HepG2 (cell line): ENCODE measurements at regions not wholly inside any gene's neighbourhood (a gene's known extent, or its start where the extent isn't known, plus 50 kb on each side); places are given as distances from the start of the nearest gene placed in this dataset.

Experiments
- ATAC-seq: fragments of 200-7000 bp; cut with Tn5 transposase; 3 replicates; pipeline ENCODE4 v1.9.1; 2020; ENCODE audit warnings: mild to moderate bottlenecking, moderate library complexity
- BruUV-seq: library from RNA; stranded (reverse); fragments of 400-500 nt; replicated peaks from 2 replicates; lab custom pipeline; 2021; lab: Mats Ljungman, UMichigan
- CTCF ChIA-PET: fragments of 300-600 bp; formaldehyde crosslinking; extraction: SDS; loops from one replicate; lab custom pipeline; 2021; ENCODE audit warnings: low total read pairs, inconsistent platforms, low intra/inter-chr PET ratio; lab: Yijun Ruan, JAX
- POLR2A ChIA-PET: fragments of 350-600 bp; sonication (Branson Sonifier 250); formaldehyde crosslinking; loops from one replicate; lab custom pipeline; 2020; ENCODE audit warnings: antibody characterized with exemption, inconsistent platforms; lab: Yijun Ruan, JAX
- DNase-seq: peaks from one replicate; pipeline ENCODE4 v3.0.0-alpha.2; 2015; ENCODE audit warnings: low spot score
- FAIRE-seq: peaks from 3 replicates; lab custom pipeline; 2011; peaks lifted over from hg19 to GRCh38; lab: Jason Lieb, UNC
- H2AFZ ChIP-seq: one replicate; pipeline ENCODE4 v1.6.1; 2011; ENCODE audit warnings: low read length, inconsistent platforms
- H3K27ac ChIP-seq: fragments of 300-600 bp; 3 replicates; pipeline ENCODE4 v1.8.0; 2011; ENCODE audit warnings: mixed run types, mild to moderate bottlenecking, mixed read lengths, low read length, inconsistent platforms; ENCODE audit not compliant: insufficient read depth; ENCODE audit errors: extremely low read length
- H3K27me3 ChIP-seq, 2 experiments: fragments of 200-600 bp in 1 of 2; 2 replicates in 1 of 2; 3 replicates in 1 of 2; pipeline versions ENCODE4 v1.6.0 to v1.8.0; 2011; ENCODE audit warnings: low read length in 2 of 2, mild to moderate bottlenecking in 2 of 2, moderate library complexity in 2 of 2, inconsistent platforms in 1 of 2; ENCODE audit not compliant: insufficient read depth in 2 of 2, control insufficient read depth in 1 of 2
- H3K36me3 ChIP-seq, 2 experiments: fragments of 200-600 bp in 1 of 2; replicated peaks in 1 of 2; 2 replicates in 1 of 2; 3 replicates in 1 of 2; pipeline versions ENCODE4 v1.5.1 to v1.8.0; 2011; ENCODE audit warnings: low read length in 2 of 2, inconsistent platforms in 1 of 2; ENCODE audit not compliant: insufficient read depth in 2 of 2, control insufficient read depth in 1 of 2
- H3K4me1 ChIP-seq: 2 replicates; pipeline ENCODE4 v1.5.1; 2012; ENCODE audit warnings: low read length, inconsistent platforms; ENCODE audit not compliant: insufficient read depth
- H3K4me2 ChIP-seq: 2 replicates; pipeline ENCODE4 v1.6.0; 2011; ENCODE audit warnings: low read depth, low read length, inconsistent platforms
- H3K4me3 ChIP-seq, 3 experiments: fragments of 200-600 bp in 1 of 3; sonication (generic), shearing (Covaris generic) in 1 of 3; replicated peaks in 1 of 3; 2 replicates each; pipeline ENCODE4 v1.5.1; 2011 to 2016; ENCODE audit warnings: low read length in 3 of 3, inconsistent platforms in 2 of 3, low read depth in 2 of 3, mild to moderate bottlenecking in 2 of 3, control low read depth in 1 of 3, mixed read lengths in 1 of 3; ENCODE audit not compliant: insufficient read depth in 1 of 3
- H3K79me2 ChIP-seq: one replicate; pipeline ENCODE4 v1.6.1; 2011; ENCODE audit warnings: low read length, inconsistent platforms; ENCODE audit not compliant: insufficient read depth
- H3K9ac ChIP-seq: 2 replicates; pipeline ENCODE4 v1.6.0; 2011; ENCODE audit warnings: mild to moderate bottlenecking, low read depth, low read length, inconsistent platforms; ENCODE audit not compliant: insufficient read depth
- H3K9me3 ChIP-seq: 2 replicates; pipeline ENCODE4 v1.5.1; 2012; ENCODE audit warnings: mild to moderate bottlenecking, low read length
- H4K20me1 ChIP-seq: 2 replicates; pipeline ENCODE4 v1.6.0; 2011; ENCODE audit warnings: inconsistent platforms, mild to moderate bottlenecking, low read length, moderate library complexity; ENCODE audit not compliant: insufficient read depth
- AHR ChIP-seq: IDR thresholded peaks from 2 replicates; pipeline ENCODE4 v1.6.1; 2018; ENCODE audit warnings: missing genetic modification reagents, missing compliant biosample characterization
- ATAD3A ChIP-seq: sonication (generic); formaldehyde crosslinking; IDR thresholded peaks from 2 replicates; pipeline ENCODE4 v1.4.0; 2020; ENCODE audit warnings: missing genetic modification reagents
- CCAR2 ChIP-seq: fragments of 200-400 bp; formaldehyde crosslinking; optimal IDR thresholded peaks from 2 replicates; pipeline ENCODE3; 2018; ENCODE audit warnings: low read depth, mild to moderate bottlenecking, low read length, moderate library complexity
- FLYWCH1 ChIP-seq: sonication (generic); formaldehyde crosslinking; IDR thresholded peaks from 2 replicates; pipeline ENCODE4 v1.8.1; 2023; ENCODE audit warnings: mild to moderate bottlenecking, missing genetic modification reagents
- FOSL2 ChIP-seq: sonication (generic); formaldehyde crosslinking; IDR thresholded peaks from 2 replicates; pipeline ENCODE4 v1.4.0; 2020; ENCODE audit warnings: missing genetic modification reagents
- KDM3A ChIP-seq: IDR thresholded peaks from 2 replicates; pipeline ENCODE4 v1.6.1; 2018; ENCODE audit warnings: low read depth, missing compliant biosample characterization
- NFE2L1 ChIP-seq: sonication (generic); formaldehyde crosslinking; IDR thresholded peaks from 2 replicates; pipeline ENCODE4 v1.4.0; 2020; ENCODE audit warnings: missing genetic modification reagents, mild to moderate bottlenecking, borderline replicate concordance
- PHF8 ChIP-seq: sonication (generic); formaldehyde crosslinking; IDR thresholded peaks from 2 replicates; pipeline ENCODE4 v1.5.0; 2020; ENCODE audit warnings: missing genetic modification reagents
- POGZ ChIP-seq: sonication (generic); formaldehyde crosslinking; IDR thresholded peaks from 2 replicates; pipeline ENCODE4 v1.4.0; 2020; ENCODE audit warnings: mild to moderate bottlenecking, missing genetic modification reagents
- SATB2 ChIP-seq: sonication (generic); formaldehyde crosslinking; IDR thresholded peaks from 2 replicates; pipeline ENCODE4 v1.5.0; 2020; ENCODE audit warnings: missing genetic modification reagents
- TAF1 ChIP-seq: sonication (generic); formaldehyde crosslinking; IDR thresholded peaks from 2 replicates; pipeline ENCODE4 v1.4.0; 2020; ENCODE audit warnings: missing genetic modification reagents
- ZNF205 ChIP-seq: IDR thresholded peaks from 2 replicates; pipeline ENCODE4 v1.6.1; 2018; ENCODE audit warnings: missing biosample characterization, missing genetic modification reagents
- ZNF431 ChIP-seq: sonication (generic); formaldehyde crosslinking; IDR thresholded peaks from 2 replicates; pipeline ENCODE4 v1.9.0; 2022; ENCODE audit warnings: missing genetic modification reagents, low read depth, mild to moderate bottlenecking, borderline replicate concordance
- WGBS: methylation state at CpG from one replicate; pipeline ENCODE4 v1.1.6; 2017; ENCODE audit warnings: low lambda C conversion rate; 5-methylcytosine and 5-hydroxymethylcytosine counted together
- in situ Hi-C: cut with HindIII; loops from 2 replicates; pipeline ENCODE4 v1.10.0; 2017; ENCODE audit warnings: low pct_unique_long_range_greater_than_20kb; ENCODE audit not compliant: extremely low pct_ligation_motif_present
- intact Hi-C: fragments of 100-400 bp; cut with micrococcal nuclease; formaldehyde crosslinking; loops from one replicate; pipeline ENCODE4 v1.10.0; 2022; ENCODE audit not compliant: unreplicated experiment
- TF ChIP-seq, protein P1 (sequence below): IDR thresholded peaks from 2 replicates; pipeline ENCODE4 v1.6.1; 2018; ENCODE audit warnings: missing genetic modification reagents, mild to moderate bottlenecking, missing compliant biosample characterization
- TF ChIP-seq, protein P2 (sequence below): sonication (generic); formaldehyde crosslinking; IDR thresholded peaks from 2 replicates; pipeline ENCODE4 v1.8.0; 2022; ENCODE audit warnings: missing genetic modification reagents, mild to moderate bottlenecking, moderate library complexity, borderline replicate concordance
- TF ChIP-seq, protein P3 (sequence below): sonication (generic); formaldehyde crosslinking; IDR thresholded peaks from 2 replicates; pipeline ENCODE4 v1.8.0; 2023; ENCODE audit warnings: mild to moderate bottlenecking, missing genetic modification reagents
- TF ChIP-seq, protein P4 (sequence below): sonication (generic); formaldehyde crosslinking; IDR thresholded peaks from 2 replicates; pipeline ENCODE4 v1.8.0; 2022; ENCODE audit warnings: mild to moderate bottlenecking, missing genetic modification reagents, moderate library complexity
- TF ChIP-seq, protein P5 (sequence below): sonication (generic); formaldehyde crosslinking; IDR thresholded peaks from 2 replicates; pipeline ENCODE4 v1.4.0; 2020; ENCODE audit warnings: missing genetic modification reagents, mild to moderate bottlenecking, borderline replicate concordance

DNA sequence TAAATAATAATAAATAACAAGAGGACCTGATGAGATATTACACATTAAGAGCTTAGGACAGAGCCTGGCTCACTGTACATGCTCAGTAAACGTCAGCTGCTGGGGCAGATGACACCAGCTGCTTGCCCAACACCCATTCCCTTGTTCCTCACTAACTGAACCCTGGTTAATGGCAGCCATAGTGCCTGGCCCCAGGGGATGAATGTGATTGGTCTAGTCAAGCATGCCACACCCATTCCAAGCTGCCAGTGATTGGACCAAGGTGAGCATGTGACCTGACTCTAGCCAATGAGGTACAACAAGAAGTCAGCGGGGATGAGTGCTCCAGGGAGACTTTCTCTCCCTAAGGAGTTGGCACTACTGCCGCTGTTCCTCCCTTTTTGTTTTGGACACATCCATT is 85.1 kb upstream of the PTPN1 start:
- Histone ChIP-seq H3K79me2 (no peaks in the 10 kb centered on the region), H3K36me3 (no peaks in the 10 kb centered on the region), H3K27me3 (no peaks in the 10 kb centered on the region), H3K9ac (no peak overlapping the region), H3K27ac (no peak overlapping the region), H3K4me3 (no peak overlapping the region), H3K9me3 (no peaks in the 10 kb centered on the region), H3K4me1 (peaks cover 84% of the 10 kb centered on the region), H3K4me2 (no peak overlapping the region), H2AFZ (no peak overlapping the region), H4K20me1 (no peaks in the 10 kb centered on the region)
- ATAC-seq (peak; percentile 12; the same call in 2 of the 3 replicates), DNase-seq (peak; percentile 61), FAIRE-seq (no peak)
- intact Hi-C loops (no loop called here), in situ Hi-C loops (no loop called here)
- CTCF ChIA-PET = no interaction called here
- POLR2A ChIA-PET = interaction anchor here (1.0 to 7.8 kb wide), 10 partner anchors 9 to 119 kb away, joined by 3 to 79 read pairs (median 4); no protein-coding TSS in a partner anchor
- 36% methylated on average over 3 of the region's 3 CpGs for WGBS
- BruUV-seq = no TSS peak
- TF ChIP-seq, protein P1, sequence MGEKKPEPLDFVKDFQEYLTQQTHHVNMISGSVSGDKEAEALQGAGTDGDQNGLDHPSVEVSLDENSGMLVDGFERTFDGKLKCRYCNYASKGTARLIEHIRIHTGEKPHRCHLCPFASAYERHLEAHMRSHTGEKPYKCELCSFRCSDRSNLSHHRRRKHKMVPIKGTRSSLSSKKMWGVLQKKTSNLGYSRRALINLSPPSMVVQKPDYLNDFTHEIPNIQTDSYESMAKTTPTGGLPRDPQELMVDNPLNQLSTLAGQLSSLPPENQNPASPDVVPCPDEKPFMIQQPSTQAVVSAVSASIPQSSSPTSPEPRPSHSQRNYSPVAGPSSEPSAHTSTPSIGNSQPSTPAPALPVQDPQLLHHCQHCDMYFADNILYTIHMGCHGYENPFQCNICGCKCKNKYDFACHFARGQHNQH (CRISPR knock-in tag) = no peak
- no peak for TF ChIP-seq SATB2 (CRISPR knock-in tag)
- TF ChIP-seq AHR (CRISPR knock-in tag) = no peak
- TF ChIP-seq NFE2L1 (CRISPR knock-in tag) = no peak
- TF ChIP-seq KDM3A (CRISPR knock-in tag) = no peak
- no peak for TF ChIP-seq PHF8
- TF ChIP-seq CCAR2 = no peak
- no peak for TF ChIP-seq FLYWCH1 (CRISPR knock-in tag)
- TF ChIP-seq, protein P2, sequence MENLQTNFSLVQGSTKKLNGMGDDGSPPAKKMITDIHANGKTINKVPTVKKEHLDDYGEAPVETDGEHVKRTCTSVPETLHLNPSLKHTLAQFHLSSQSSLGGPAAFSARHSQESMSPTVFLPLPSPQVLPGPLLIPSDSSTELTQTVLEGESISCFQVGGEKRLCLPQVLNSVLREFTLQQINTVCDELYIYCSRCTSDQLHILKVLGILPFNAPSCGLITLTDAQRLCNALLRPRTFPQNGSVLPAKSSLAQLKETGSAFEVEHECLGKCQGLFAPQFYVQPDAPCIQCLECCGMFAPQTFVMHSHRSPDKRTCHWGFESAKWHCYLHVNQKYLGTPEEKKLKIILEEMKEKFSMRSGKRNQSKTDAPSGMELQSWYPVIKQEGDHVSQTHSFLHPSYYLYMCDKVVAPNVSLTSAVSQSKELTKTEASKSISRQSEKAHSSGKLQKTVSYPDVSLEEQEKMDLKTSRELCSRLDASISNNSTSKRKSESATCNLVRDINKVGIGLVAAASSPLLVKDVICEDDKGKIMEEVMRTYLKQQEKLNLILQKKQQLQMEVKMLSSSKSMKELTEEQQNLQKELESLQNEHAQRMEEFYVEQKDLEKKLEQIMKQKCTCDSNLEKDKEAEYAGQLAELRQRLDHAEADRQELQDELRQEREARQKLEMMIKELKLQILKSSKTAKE (CRISPR knock-in tag) = no peak
- TF ChIP-seq, protein P3, sequence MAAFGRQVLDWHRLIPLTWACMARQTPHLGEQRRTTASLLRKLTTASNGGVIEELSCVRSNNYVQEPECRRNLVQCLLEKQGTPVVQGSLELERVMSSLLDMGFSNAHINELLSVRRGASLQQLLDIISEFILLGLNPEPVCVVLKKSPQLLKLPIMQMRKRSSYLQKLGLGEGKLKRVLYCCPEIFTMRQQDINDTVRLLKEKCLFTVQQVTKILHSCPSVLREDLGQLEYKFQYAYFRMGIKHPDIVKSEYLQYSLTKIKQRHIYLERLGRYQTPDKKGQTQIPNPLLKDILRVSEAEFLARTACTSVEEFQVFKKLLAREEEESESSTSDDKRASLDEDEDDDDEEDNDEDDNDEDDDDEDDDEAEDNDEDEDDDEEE (CRISPR knock-in tag) = 0 out of 2 replicates have a peak, but pooled peaks have one; percentile 25
- TF ChIP-seq ZNF205 = no peak
- TF ChIP-seq, protein P4, sequence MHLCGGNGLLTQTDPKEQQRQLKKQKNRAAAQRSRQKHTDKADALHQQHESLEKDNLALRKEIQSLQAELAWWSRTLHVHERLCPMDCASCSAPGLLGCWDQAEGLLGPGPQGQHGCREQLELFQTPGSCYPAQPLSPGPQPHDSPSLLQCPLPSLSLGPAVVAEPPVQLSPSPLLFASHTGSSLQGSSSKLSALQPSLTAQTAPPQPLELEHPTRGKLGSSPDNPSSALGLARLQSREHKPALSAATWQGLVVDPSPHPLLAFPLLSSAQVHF = no peak
- no peak for TF ChIP-seq ZNF431 (CRISPR knock-in tag)
- TF ChIP-seq POGZ = 0 out of 2 replicates have a peak, but pooled peaks have one; percentile 10
- TF ChIP-seq ATAD3A (CRISPR knock-in tag) = no peak
- 0 out of 2 replicates have a peak, but pooled peaks have one; percentile 5 for TF ChIP-seq FOSL2 (CRISPR knock-in tag)
- TF ChIP-seq TAF1 (CRISPR knock-in tag) = no peak
- TF ChIP-seq, protein P5, sequence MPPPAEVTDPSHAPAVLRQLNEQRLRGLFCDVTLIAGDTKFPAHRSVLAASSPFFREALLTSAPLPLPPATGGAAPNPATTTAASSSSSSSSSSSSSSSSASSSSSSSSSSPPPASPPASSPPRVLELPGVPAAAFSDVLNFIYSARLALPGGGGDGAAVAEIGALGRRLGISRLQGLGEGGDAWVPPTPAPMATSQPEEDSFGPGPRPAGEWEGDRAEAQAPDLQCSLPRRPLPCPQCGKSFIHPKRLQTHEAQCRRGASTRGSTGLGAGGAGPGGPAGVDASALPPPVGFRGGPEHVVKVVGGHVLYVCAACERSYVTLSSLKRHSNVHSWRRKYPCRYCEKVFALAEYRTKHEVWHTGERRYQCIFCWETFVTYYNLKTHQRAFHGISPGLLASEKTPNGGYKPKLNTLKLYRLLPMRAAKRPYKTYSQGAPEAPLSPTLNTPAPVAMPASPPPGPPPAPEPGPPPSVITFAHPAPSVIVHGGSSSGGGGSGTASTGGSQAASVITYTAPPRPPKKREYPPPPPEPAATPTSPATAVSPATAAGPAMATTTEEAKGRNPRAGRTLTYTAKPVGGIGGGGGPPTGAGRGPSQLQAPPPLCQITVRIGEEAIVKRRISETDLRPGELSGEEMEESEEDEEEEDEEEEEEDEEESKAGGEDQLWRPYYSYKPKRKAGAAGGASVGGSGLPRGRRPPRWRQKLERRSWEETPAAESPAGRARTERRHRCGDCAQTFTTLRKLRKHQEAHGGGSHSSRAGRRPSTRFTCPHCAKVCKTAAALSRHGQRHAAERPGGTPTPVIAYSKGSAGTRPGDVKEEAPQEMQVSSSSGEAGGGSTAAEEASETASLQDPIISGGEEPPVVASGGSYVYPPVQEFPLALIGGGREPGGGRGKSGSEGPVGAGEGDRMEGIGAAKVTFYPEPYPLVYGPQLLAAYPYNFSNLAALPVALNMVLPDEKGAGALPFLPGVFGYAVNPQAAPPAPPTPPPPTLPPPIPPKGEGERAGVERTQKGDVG (CRISPR knock-in tag) = no peak
